ENCODE measurements at regions not wholly inside any gene's neighbourhood (a gene's known extent, or its start where the extent isn't known, plus 50 kb on each side); places are given as distances from the start of the nearest gene placed in this dataset.
"Not testable (repeated sequence)": the region's sequence is repeated elsewhere in the genome, so short reads cannot be mapped to it uniquely, and the experiment has no call there.

DNA sequence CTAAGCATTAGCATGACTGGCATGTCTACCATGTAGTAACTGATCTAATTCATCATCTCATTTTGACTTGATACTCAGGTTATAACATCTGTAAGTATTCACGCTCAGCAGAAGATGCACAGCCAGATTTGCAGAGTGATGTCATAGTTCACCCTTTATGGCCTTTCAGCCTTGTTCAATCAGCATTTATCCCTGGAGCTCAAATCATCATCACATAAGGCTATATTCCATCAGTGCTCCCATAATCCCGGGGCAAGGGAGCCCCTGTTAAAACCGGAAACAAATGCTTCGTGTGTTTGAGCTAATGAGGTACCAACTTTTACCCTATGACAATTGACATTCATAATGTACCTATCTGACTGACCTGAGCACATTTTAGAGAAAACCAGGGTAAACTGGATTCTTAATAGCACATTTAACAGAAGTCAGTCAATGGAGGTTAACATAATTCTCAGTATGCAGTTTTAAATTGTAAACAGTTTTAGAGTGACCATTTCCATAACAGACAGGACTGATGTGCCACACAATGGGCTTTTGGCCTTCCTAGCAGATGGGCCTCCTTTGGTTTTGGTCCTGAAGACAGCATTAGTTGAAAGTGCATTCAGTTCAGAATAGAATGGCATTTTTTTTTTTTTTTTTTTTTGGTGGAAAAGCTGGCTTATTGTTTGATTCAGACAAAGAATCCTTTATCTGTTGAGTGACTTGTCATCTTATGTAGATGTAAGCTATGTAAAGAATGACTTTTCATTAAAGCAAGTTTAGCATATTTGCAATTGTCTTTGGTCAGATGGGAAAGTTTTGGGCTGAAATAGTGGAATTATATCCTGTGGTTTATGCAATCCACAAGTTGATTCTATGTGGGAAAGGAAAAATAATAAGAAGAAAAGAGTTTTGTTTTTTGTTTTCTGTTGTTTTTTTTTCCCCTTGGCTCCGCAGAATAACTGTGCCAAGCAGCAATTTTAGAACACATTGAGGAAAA lies 866.0 kb upstream of the ACVR2A start:
- Histone ChIP-seq H3K9me3 (ENCODE audit: insufficient read depth, low read depth, low read length) (no peaks in the 10 kb centered on the region), H3K79me2 (ENCODE audit: insufficient read depth, low read length) (no peaks in the 10 kb centered on the region), H3K36me3 (ENCODE audit: insufficient read depth, low read length) (no peaks in the 10 kb centered on the region), H2AFZ (ENCODE audit: low read depth, low read length) (no peak overlapping the region), H3K9ac (ENCODE audit: low read length) (no peak overlapping the region), H3K4me1 (ENCODE audit: insufficient read depth, low read length) (no peaks in the 10 kb centered on the region), H4K20me1 (ENCODE audit: insufficient read depth, low read length) (no peaks in the 10 kb centered on the region), H3K4me3 (ENCODE audit: insufficient read depth, low read depth, low read length) (no peak overlapping the region), H3K27ac (ENCODE audit: low read depth, low read length) (no peak overlapping the region), H3K27me3 (ENCODE audit: insufficient read depth, low read length) (no peaks in the 10 kb centered on the region), H3K4me2 (ENCODE audit: low read length) (no peak overlapping the region)
- no peaks in the 10 kb centered on the region for H3K27me3 Mint-ChIP-seq (ENCODE audit: low read depth, unreplicated experiment)
- DNase-seq (ENCODE audit: low read depth) (peak; percentile 85), FAIRE-seq (no peak)
- no peak for TF ChIP-seq EZH2 (IDR thresholded peaks at IDR 0.05; ENCODE audit: insufficient read depth, low read length)
- TF ChIP-seq, protein P1, sequence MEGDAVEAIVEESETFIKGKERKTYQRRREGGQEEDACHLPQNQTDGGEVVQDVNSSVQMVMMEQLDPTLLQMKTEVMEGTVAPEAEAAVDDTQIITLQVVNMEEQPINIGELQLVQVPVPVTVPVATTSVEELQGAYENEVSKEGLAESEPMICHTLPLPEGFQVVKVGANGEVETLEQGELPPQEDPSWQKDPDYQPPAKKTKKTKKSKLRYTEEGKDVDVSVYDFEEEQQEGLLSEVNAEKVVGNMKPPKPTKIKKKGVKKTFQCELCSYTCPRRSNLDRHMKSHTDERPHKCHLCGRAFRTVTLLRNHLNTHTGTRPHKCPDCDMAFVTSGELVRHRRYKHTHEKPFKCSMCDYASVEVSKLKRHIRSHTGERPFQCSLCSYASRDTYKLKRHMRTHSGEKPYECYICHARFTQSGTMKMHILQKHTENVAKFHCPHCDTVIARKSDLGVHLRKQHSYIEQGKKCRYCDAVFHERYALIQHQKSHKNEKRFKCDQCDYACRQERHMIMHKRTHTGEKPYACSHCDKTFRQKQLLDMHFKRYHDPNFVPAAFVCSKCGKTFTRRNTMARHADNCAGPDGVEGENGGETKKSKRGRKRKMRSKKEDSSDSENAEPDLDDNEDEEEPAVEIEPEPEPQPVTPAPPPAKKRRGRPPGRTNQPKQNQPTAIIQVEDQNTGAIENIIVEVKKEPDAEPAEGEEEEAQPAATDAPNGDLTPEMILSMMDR (IDR thresholded peaks at IDR 0.05; ENCODE audit: insufficient read depth, low read depth, low read length): no peak
- no peak overlapping the region for H3K27ac Mint-ChIP-seq (ENCODE audit: unreplicated experiment)
- no peak overlapping the region for H3K4me3 Mint-ChIP-seq (ENCODE audit: unreplicated experiment)
- H3K4me1 Mint-ChIP-seq (ENCODE audit: low read depth, unreplicated experiment): no peaks in the 10 kb centered on the region
- no peaks in the 10 kb centered on the region for H3K36me3 Mint-ChIP-seq (ENCODE audit: low read depth, unreplicated experiment)
- H3K9me3 Mint-ChIP-seq (ENCODE audit: unreplicated experiment): peaks cover 4% of the 10 kb centered on the region

- H3K36me3 ChIP-seq (ENCODE audit: insufficient read depth, low read length); H3K9ac ChIP-seq (ENCODE audit: low read length); H3K9me3 ChIP-seq (ENCODE audit: insufficient read depth, low read depth, low read length); H4K20me1 ChIP-seq (ENCODE audit: insufficient read depth, low read length); DNase-seq (ENCODE audit: low read depth); H3K4me3 Mint-ChIP-seq (ENCODE audit: unreplicated experiment); H3K79me2 ChIP-seq (ENCODE audit: insufficient read depth, low read length); H2AFZ ChIP-seq (ENCODE audit: low read depth, low read length); H3K27me3 ChIP-seq (ENCODE audit: insufficient read depth, low read length); H3K4me1 Mint-ChIP-seq (ENCODE audit: low read depth, unreplicated experiment); H3K4me1 ChIP-seq (ENCODE audit: insufficient read depth, low read length); H3K4me3 ChIP-seq (ENCODE audit: insufficient read depth, low read depth, low read length); H3K27ac ChIP-seq (ENCODE audit: low read depth, low read length); H3K27me3 Mint-ChIP-seq (ENCODE audit: low read depth, unreplicated experiment); H3K27ac Mint-ChIP-seq (ENCODE audit: unreplicated experiment); FAIRE-seq; H3K4me2 ChIP-seq (ENCODE audit: low read length); H3K36me3 Mint-ChIP-seq (ENCODE audit: low read depth, unreplicated experiment): not testable (repeated sequence)
- peaks cover 16% of the 10 kb centered on the region for H3K9me3 Mint-ChIP-seq (ENCODE audit: unreplicated experiment)
Measured at GRCh38 chr2:146970981-146971380, 873.8 kb upstream of the ACVR2A start.

- H3K4me3 Mint-ChIP-seq (ENCODE audit: unreplicated experiment); H3K27me3 Mint-ChIP-seq (ENCODE audit: low read depth, unreplicated experiment); H3K4me2 ChIP-seq (ENCODE audit: low read length); FAIRE-seq; H3K27ac ChIP-seq (ENCODE audit: low read depth, low read length); H3K36me3 Mint-ChIP-seq (ENCODE audit: low read depth, unreplicated experiment); H3K4me1 Mint-ChIP-seq (ENCODE audit: low read depth, unreplicated experiment); H2AFZ ChIP-seq (ENCODE audit: low read depth, low read length); H3K9ac ChIP-seq (ENCODE audit: low read length); H3K4me1 ChIP-seq (ENCODE audit: insufficient read depth, low read length); H3K9me3 ChIP-seq (ENCODE audit: insufficient read depth, low read depth, low read length); DNase-seq (ENCODE audit: low read depth); H3K36me3 ChIP-seq (ENCODE audit: insufficient read depth, low read length); H3K79me2 ChIP-seq (ENCODE audit: insufficient read depth, low read length); H4K20me1 ChIP-seq (ENCODE audit: insufficient read depth, low read length); H3K27me3 ChIP-seq (ENCODE audit: insufficient read depth, low read length); H3K27ac Mint-ChIP-seq (ENCODE audit: unreplicated experiment); H3K4me3 ChIP-seq (ENCODE audit: insufficient read depth, low read depth, low read length): not testable (repeated sequence)
- H3K9me3 Mint-ChIP-seq (ENCODE audit: unreplicated experiment): peaks cover 16% of the 10 kb centered on the region
Measured at GRCh38 chr2:146969703-146970102, 875.1 kb upstream of the ACVR2A start.

Data from astrocyte (in vitro differentiated cells and primary cell).